ENCODE measurements at regions not wholly inside any gene's neighbourhood (a gene's known extent, or its start where the extent isn't known, plus 50 kb on each side); places are given as distances from the start of the nearest gene placed in this dataset.

DNA sequence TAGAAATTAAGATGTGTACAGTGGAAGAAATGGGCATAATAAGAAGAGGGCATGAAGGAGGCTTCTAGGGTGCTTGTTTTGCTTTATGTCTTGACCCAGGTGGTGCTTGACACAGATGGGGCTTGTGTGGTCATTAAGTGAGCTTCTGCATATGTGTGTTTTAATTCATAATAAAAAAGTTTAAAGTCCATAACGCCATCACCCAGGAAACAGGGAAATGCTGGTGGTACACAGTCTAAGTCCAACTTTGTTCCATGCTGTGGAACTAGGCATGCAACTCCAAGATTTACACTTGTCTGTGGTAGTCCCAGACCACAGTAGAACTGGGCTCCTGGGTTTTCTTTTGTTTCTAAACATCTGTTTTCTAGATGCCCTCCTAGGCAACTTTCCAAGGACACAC lies 511.9 kb downstream of the MID1IP1 start:
- no peak for TF ChIP-seq CTCF (IDR thresholded peaks at IDR 0.05; ENCODE audit: low read depth, low read length, missing control alignments)
- H3K4me3 ChIP-seq (ENCODE audit: low read depth, low read length): no peak overlapping the region
- DNase-seq (ENCODE audit: low read depth): no peak
- in situ Hi-C loops (cut with HindIII; ENCODE audit: low sequenced_read_pairs): no loop called here

GRCh38 chrX:39318506-39319343 lies 517.5 kb downstream of the MID1IP1 start:
- H3K4me3 ChIP-seq (ENCODE audit: low read depth, low read length): no peak overlapping the region
- no peak for DNase-seq (ENCODE audit: low read depth)
- in situ Hi-C loops (cut with HindIII; ENCODE audit: low sequenced_read_pairs): no loop called here
- TF ChIP-seq CTCF (IDR thresholded peaks at IDR 0.05; ENCODE audit: low read depth, low read length, missing control alignments): no peak

- H3K4me3 ChIP-seq (ENCODE audit: low read depth, low read length): no peak overlapping the region
- TF ChIP-seq CTCF (IDR thresholded peaks at IDR 0.05; ENCODE audit: low read depth, low read length, missing control alignments): no peak
- in situ Hi-C loops (cut with HindIII; ENCODE audit: low sequenced_read_pairs): no loop called here
- no peak for DNase-seq (ENCODE audit: low read depth)
Measured at GRCh38 chrX:39320165-39320564, 518.9 kb downstream of the MID1IP1 start.

DNA sequence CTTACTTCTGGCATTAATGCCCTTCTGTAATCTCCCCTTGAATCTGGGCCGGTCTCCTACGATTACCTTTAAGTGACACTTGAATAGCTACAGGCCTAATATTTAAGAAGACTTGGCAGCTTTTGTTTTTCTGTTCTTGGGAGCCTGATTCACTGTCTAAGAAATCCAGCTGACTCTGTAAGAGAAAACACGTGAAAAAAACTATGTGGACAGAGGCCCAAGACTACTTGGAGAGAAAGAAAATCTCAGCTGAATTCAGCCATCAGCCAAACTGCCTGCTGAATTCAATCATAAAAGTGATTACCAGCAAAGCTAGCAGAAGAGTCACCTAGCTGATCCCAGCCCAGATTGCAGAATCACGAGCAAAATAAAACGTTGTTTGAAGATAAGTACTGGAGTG lies 521.2 kb downstream of the MID1IP1 start:
- no peak overlapping the region for H3K4me3 ChIP-seq (ENCODE audit: low read depth, low read length)
- in situ Hi-C loops (cut with HindIII; ENCODE audit: low sequenced_read_pairs): no loop called here
- no peak for TF ChIP-seq CTCF (IDR thresholded peaks at IDR 0.05; ENCODE audit: low read depth, low read length, missing control alignments)
- DNase-seq (ENCODE audit: low read depth): no peak

GRCh38 chrX:39324233-39324930 lies 523.1 kb downstream of the MID1IP1 start:
- in situ Hi-C loops (cut with HindIII; ENCODE audit: low sequenced_read_pairs): no loop called here
- no peak for TF ChIP-seq CTCF (IDR thresholded peaks at IDR 0.05; ENCODE audit: low read depth, low read length, missing control alignments)
- H3K4me3 ChIP-seq (ENCODE audit: low read depth, low read length): no peak overlapping the region
- no peak for DNase-seq (ENCODE audit: low read depth)

- no peak for DNase-seq (ENCODE audit: low read depth)
- TF ChIP-seq CTCF (IDR thresholded peaks at IDR 0.05; ENCODE audit: low read depth, low read length, missing control alignments): no peak
- no peak overlapping the region for H3K4me3 ChIP-seq (ENCODE audit: low read depth, low read length)
- in situ Hi-C loops (cut with HindIII; ENCODE audit: low sequenced_read_pairs): no loop called here
Measured at GRCh38 chrX:39327255-39327654, 526.0 kb downstream of the MID1IP1 start.
